Endothelial cell (in vitro differentiated cells): ENCODE measurements at regions not wholly inside any gene's neighbourhood (a gene's known extent, or its start where the extent isn't known, plus 50 kb on each side); places are given as distances from the start of the nearest gene placed in this dataset.

Source experiments
- DNase-seq: peaks from one replicate; pipeline ENCODE4 v3.0.0; 2021; ENCODE audit warnings: low spot score
- H3K27ac Mint-ChIP-seq: one replicate; pipeline ENCODE4 v1.8.0; 2021; ENCODE audit warnings: mixed read lengths, inconsistent platforms; ENCODE audit not compliant: unreplicated experiment
- H3K27me3 Mint-ChIP-seq: one replicate; pipeline ENCODE4 v1.8.0; 2021; ENCODE audit warnings: mild to moderate bottlenecking, moderate library complexity, mixed read lengths, inconsistent platforms; ENCODE audit not compliant: unreplicated experiment
- H3K36me3 Mint-ChIP-seq: one replicate; pipeline ENCODE4 v1.8.0; 2021; ENCODE audit warnings: mild to moderate bottlenecking, low read depth, mixed read lengths, inconsistent platforms; ENCODE audit not compliant: unreplicated experiment
- H3K4me1 Mint-ChIP-seq: one replicate; pipeline ENCODE4 v1.8.0; 2021; ENCODE audit warnings: mild to moderate bottlenecking, mixed read lengths, inconsistent platforms; ENCODE audit not compliant: unreplicated experiment
- H3K4me3 Mint-ChIP-seq: one replicate; pipeline ENCODE4 v1.8.0; 2021; ENCODE audit warnings: mild to moderate bottlenecking, mixed read lengths, inconsistent platforms; ENCODE audit not compliant: unreplicated experiment
- H3K9me3 Mint-ChIP-seq: one replicate; pipeline ENCODE4 v1.8.0; 2021; ENCODE audit warnings: mixed read lengths, inconsistent platforms; ENCODE audit not compliant: unreplicated experiment
- CTCF ChIP-seq: fragments of 200-600 bp; sonication (generic); IDR thresholded peaks from one replicate; pipeline ENCODE4 v1.5.0; 2021; ENCODE audit warnings: antibody characterized with exemption; ENCODE audit not compliant: unreplicated experiment

- Mint-ChIP-seq H3K4me3 (no peak overlapping the region), H3K9me3 (no peaks in the 10 kb centered on the region), H3K4me1 (no peaks in the 10 kb centered on the region), H3K27me3 (no peaks in the 10 kb centered on the region), H3K36me3 (no peaks in the 10 kb centered on the region), H3K27ac (no peak overlapping the region)
- DNase-seq: no peak
- no peak for TF ChIP-seq CTCF
Measured at GRCh38 chr1:73659136-73659535, 538.8 kb downstream of the LRRIQ3 start.

GRCh38 chr1:73654714-73655113 is 543.3 kb downstream of the LRRIQ3 start:
- no peaks in the 10 kb centered on the region for H3K4me1 Mint-ChIP-seq
- H3K36me3 Mint-ChIP-seq: no peaks in the 10 kb centered on the region
- no peak overlapping the region for H3K27ac Mint-ChIP-seq
- no peak for DNase-seq
- H3K27me3 Mint-ChIP-seq: no peaks in the 10 kb centered on the region
- H3K4me3 Mint-ChIP-seq: no peak overlapping the region
- no peak for TF ChIP-seq CTCF
- no peaks in the 10 kb centered on the region for H3K9me3 Mint-ChIP-seq

- Mint-ChIP-seq H3K4me3 (no peak overlapping the region), H3K9me3 (no peaks in the 10 kb centered on the region), H3K27me3 (no peaks in the 10 kb centered on the region), H3K27ac (no peak overlapping the region), H3K4me1 (no peaks in the 10 kb centered on the region), H3K36me3 (no peaks in the 10 kb centered on the region)
- no peak for TF ChIP-seq CTCF
- DNase-seq: no peak
Measured at GRCh38 chr1:73644198-73644597, 553.8 kb downstream of the LRRIQ3 start.

GRCh38 chr1:73639494-73639893 is 558.5 kb downstream of the LRRIQ3 start:
- no peak for DNase-seq
- Mint-ChIP-seq H3K4me3 (no peak overlapping the region), H3K36me3 (no peaks in the 10 kb centered on the region), H3K4me1 (peaks cover 9% of the 10 kb centered on the region), H3K27me3 (no peaks in the 10 kb centered on the region), H3K9me3 (no peaks in the 10 kb centered on the region), H3K27ac (no peak overlapping the region)
- no peak for TF ChIP-seq CTCF

- peaks cover 9% of the 10 kb centered on the region for H3K4me1 Mint-ChIP-seq
- no peak for TF ChIP-seq CTCF
- peak overlapping the region; percentile 38 for H3K27ac Mint-ChIP-seq
- no peaks in the 10 kb centered on the region for H3K9me3 Mint-ChIP-seq
- no peak for DNase-seq
- H3K27me3 Mint-ChIP-seq: no peaks in the 10 kb centered on the region
- H3K4me3 Mint-ChIP-seq: no peak overlapping the region
- H3K36me3 Mint-ChIP-seq: no peaks in the 10 kb centered on the region
Measured at GRCh38 chr1:73637264-73637663, 560.7 kb downstream of the LRRIQ3 start.
